ENCODE measurements at regions not wholly inside any gene's neighbourhood (a gene's known extent, or its start where the extent isn't known, plus 50 kb on each side); places are given as distances from the start of the nearest gene placed in this dataset.

GRCh38 chr5:135236228-135236907 lies 162.7 kb downstream of the MACROH2A1 start:
- DNase-seq (ENCODE audit: insufficient read length, low spot score), result no peak
- FAIRE-seq, result no peak

DNA sequence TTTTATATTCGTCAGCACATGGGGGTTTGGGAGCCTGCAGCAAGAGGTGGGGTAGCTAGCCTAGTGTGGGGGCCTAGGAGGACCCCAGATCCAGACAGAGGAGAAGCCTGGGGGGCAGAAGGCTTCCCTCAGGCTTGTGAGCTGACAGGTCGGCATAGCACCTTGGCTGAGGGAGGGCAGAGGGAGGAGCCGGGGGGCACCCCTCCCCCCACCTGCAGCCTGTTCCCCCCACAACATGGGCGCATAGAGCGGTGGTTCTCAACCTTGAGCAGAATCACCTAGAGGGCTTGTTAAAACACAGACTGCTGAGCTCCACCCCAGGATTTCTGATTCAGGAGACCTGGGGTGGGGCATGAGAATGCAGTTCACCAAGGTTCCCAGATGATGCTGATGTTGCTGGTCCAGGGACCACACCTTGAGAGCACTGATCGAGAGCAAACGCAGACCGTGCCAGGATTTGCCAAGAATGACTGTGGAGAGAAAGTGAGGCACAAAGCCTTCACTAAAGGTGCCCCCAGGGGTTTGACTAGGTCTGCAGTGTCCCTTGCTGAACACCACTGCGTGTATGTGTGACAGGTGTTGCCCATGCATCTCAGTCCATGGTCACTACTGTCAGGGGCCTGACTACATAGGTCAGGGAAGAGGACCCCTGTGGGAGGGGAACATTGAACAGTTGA lies 163.3 kb downstream of the MACROH2A1 start:
- FAIRE-seq (peak; percentile 13), DNase-seq (ENCODE audit: insufficient read length, low spot score) (no peak)

GRCh38 chr5:135234666-135235401 lies 164.2 kb downstream of the MACROH2A1 start:
- FAIRE-seq, result no peak
- no peak for DNase-seq (ENCODE audit: insufficient read length, low spot score)

DNA sequence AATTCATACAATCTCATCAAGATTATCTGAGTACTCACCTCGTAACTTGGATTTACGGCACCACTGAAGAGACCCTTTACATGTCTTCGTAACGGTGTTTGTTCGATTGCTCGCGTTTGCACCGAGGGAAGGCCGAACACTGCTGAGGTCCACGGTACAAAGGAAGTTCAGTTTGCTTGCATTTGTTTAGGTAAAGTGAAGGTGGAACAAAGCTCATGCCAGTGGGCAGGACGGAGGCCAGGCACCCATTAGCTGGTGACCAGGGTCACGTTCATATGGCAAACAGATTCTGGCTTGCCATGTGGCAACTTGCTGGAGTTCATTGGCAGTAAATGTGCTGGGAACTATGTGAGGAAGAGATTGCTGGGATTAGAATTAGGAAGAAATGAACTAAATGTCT lies 164.8 kb downstream of the MACROH2A1 start:
- DNase-seq (ENCODE audit: insufficient read length, low spot score) (no peak), FAIRE-seq (peak; percentile 42)

DNA sequence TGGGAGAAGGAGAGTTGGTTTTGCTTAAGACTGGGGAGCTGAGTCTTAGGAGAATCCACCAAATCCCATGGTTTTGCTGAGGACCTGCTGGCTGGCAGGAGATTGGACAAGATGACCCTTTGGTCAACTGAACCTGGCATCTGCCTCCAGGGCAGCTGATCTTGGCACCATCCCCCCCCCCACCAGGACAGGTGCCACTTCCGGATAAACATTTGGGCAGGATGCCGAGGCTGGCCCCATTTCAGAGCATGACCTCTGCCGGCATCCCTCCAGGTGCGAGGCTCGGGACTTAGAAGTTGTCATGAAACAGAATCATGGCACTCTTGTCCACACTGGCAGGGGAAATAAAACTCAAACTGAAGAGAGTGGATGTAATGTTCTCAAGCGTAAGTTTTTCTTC lies 165.6 kb downstream of the MACROH2A1 start:
- DNase-seq (ENCODE audit: insufficient read length, low spot score) (no peak), FAIRE-seq (no peak)

GRCh38 chr5:135232958-135233357 lies 166.1 kb downstream of the MACROH2A1 start:
- no peak for FAIRE-seq

GRCh38 chr5:135231289-135231688 lies 167.7 kb downstream of the MACROH2A1 start:
- no peak for DNase-seq (ENCODE audit: insufficient read length, low spot score)
- FAIRE-seq, result no peak

More at GRCh38 chr5:135232958-135233357, 166.1 kb downstream of the MACROH2A1 start:
- no peak for DNase-seq (ENCODE audit: insufficient read length, low spot score)

DNA sequence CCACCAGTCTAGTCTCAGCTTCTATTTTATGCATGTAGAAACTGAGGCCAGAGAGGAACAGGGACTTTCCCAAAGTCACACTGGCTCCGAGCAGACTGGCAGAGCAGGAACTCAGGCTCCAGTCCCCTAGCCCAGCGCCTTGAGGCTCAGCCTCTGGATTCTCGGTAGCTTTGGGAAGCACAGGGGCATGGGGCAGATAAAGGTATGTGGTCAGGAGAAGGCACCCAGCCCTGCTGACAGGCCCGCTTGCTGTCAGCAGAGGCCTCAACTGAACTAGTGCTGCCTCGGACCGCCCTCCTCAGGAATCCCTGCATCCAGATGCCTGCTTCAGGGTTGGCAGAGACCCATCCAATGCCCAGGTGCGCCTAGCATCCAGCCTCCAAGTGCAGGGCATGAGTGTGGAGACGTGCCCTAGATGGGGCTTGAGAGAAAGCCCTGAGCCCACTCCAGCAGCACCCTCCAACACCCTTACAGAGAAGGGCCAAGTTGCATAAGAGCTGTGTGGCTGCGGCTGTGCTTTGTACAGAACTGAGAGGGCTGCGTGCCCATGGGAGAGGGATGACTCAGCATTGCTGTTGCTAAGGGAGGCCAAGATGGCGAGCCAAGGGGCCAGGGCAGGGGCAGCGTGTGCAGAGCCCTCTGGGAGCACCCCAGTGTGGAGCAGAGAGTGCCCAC lies 168.6 kb downstream of the MACROH2A1 start:
- FAIRE-seq (no peak), DNase-seq (ENCODE audit: insufficient read length, low spot score) (no peak)

- DNase-seq (ENCODE audit: insufficient read length, low spot score) (no peak), FAIRE-seq (no peak)
Observed at GRCh38 chr5:135229679-135230132, 169.3 kb downstream of the MACROH2A1 start.

- no peak for FAIRE-seq
- no peak for DNase-seq (ENCODE audit: insufficient read length, low spot score)
Observed at GRCh38 chr5:135229122-135229521, 169.9 kb downstream of the MACROH2A1 start.

- DNase-seq (ENCODE audit: insufficient read length, low spot score) (no peak), FAIRE-seq (no peak)
Observed at GRCh38 chr5:135228222-135228621, 170.8 kb downstream of the MACROH2A1 start.

GRCh38 chr5:135227064-135228022 lies 171.7 kb downstream of the MACROH2A1 start:
- DNase-seq (ENCODE audit: insufficient read length, low spot score) (no peak), FAIRE-seq (no peak)

DNA sequence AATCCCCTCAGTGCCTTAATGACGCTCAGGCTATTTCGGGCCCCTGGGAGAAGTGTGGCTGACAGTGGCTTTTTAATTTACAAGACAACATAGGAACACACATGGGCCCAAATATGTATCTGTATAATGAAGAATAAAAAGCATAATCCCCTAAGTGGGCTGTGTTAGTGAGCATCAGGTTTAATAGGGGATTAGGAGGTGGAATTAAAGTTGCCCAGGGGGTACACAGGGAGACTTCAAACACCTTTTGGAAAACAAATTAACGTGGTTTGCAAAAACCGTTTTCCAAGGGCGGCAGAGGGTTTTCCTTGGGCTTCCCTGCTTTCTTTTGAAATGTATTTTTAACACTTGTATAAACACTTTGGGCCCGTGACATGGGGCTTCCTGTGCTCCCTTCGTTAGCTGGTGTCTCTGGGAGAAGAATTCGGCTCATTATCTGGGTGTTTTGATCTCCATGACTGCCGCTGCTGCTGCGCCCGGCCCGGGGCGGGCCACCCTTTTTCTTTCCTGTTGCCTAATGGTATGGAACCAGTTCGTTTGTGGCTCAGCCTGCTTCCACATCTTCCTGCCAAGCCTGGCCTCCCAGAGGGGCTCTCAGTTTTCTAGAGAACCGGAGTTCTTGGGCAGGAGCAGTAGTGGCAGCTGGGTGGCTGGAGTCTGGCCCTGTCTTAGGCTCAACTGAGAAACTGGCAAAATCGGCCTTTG lies 173.0 kb downstream of the MACROH2A1 start:
- no peak for FAIRE-seq
- no peak for DNase-seq (ENCODE audit: insufficient read length, low spot score)

DNA sequence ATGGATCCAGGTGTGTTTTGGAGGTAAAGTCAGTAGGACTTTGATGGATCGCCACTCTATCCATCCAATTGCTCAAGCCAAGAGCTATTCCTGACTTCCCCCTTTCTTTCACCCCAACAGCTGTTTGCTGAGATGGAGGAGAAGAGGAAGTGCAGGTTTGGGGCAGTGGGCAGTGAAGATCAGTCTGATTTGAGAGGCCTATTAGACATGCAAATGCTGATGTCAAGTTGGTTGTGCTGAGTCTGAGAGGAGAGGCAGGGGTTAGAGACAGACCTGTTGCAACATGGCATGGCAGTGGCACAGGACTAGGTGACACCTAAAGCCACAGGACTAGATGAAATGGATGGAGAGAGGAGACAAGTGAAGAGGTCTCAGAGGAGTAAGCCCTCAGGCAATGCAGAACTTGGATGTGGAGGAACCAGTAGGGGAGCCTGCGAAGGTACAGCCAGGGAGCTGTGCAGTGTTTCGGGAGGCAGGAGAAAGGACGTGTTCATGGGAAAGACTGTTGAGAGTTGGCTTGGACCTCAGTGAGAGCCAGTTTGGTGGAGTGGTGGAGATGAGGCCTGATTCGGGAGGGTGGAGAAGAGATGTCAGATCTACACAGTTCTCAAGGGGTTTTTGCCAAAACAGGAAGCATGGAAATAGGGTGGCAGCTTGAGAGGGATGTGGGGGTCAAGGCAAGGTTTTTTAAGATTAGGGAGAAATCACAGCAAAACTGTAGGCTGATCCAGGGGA lies 175.0 kb downstream of the MACROH2A1 start:
- DNase-seq (ENCODE audit: insufficient read length, low spot score), result no peak
- no peak for FAIRE-seq

DNA sequence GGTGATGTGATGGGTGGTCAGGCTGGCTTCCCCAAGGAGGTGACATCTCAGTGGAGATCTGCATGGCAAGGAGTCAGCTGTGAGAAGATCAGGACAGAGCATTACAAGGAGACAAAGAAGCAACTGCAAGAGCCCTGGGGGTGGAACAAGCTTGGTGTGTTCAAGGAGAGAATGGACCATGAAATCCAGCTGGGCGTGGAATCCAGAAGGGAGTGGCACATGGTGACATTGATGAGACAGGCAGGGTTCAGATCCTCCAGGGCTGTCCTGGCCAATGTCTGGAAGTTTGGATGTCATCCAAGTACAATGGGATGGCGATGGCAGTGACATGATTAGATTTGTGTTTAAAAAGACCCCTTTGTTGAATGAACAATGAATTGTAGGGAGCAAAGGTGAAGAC lies 175.6 kb downstream of the MACROH2A1 start:
- DNase-seq (ENCODE audit: insufficient read length, low spot score), result no peak
- FAIRE-seq, result no peak

- DNase-seq (ENCODE audit: insufficient read length, low spot score), result no peak
- no peak for FAIRE-seq
Observed at GRCh38 chr5:135222771-135223170, 176.3 kb downstream of the MACROH2A1 start.

GRCh38 chr5:135222171-135222681 lies 176.8 kb downstream of the MACROH2A1 start:
- FAIRE-seq, result no peak
- DNase-seq (ENCODE audit: insufficient read length, low spot score), result no peak

GRCh38 chr5:135221696-135222095 lies 177.3 kb downstream of the MACROH2A1 start:
- FAIRE-seq (no peak), DNase-seq (ENCODE audit: insufficient read length, low spot score) (no peak)

- no peak for FAIRE-seq
- no peak for DNase-seq (ENCODE audit: insufficient read length, low spot score)
Observed at GRCh38 chr5:135221187-135221473, 177.9 kb downstream of the MACROH2A1 start.
